Endothelial cell of hepatic sinusoid (primary cell): ENCODE measurements at regions not wholly inside any gene's neighbourhood (a gene's known extent, or its start where the extent isn't known, plus 50 kb on each side); places are given as distances from the start of the nearest gene placed in this dataset.

Experiments
- in situ Hi-C: cut with HindIII; loops from 2 replicates; pipeline ENCODE4 v1.10.0; 2017; ENCODE audit warnings: low sequenced_read_pairs

- in situ Hi-C loops: no loop called here
Measured at GRCh38 chr1:229759586-229759985, 133.5 kb downstream of the URB2 start.

- in situ Hi-C loops: no loop called here
Measured at GRCh38 chr1:229760478-229760996, 134.5 kb downstream of the URB2 start.

GRCh38 chr1:229762891-229763290 lies 136.8 kb downstream of the URB2 start:
- in situ Hi-C loops: no loop called here

GRCh38 chr1:229768232-229768631 lies 142.2 kb downstream of the URB2 start:
- in situ Hi-C loops: no loop called here

- in situ Hi-C loops: no loop called here
Measured at GRCh38 chr1:229769006-229769405, 143.0 kb downstream of the URB2 start.

GRCh38 chr1:229769809-229770208 lies 143.8 kb downstream of the URB2 start:
- in situ Hi-C loops: no loop called here

- in situ Hi-C loops: no loop called here
Measured at GRCh38 chr1:229778794-229779193, 152.7 kb downstream of the URB2 start.

GRCh38 chr1:229781453-229781852 lies 155.4 kb downstream of the URB2 start:
- in situ Hi-C loops: no loop called here

GRCh38 chr1:229782469-229782868 lies 156.4 kb downstream of the URB2 start:
- in situ Hi-C loops: no loop called here

- in situ Hi-C loops: no loop called here
Measured at GRCh38 chr1:229784834-229785233, 158.8 kb downstream of the URB2 start.

- in situ Hi-C loops: no loop called here
Measured at GRCh38 chr1:229786974-229787610, 161.0 kb downstream of the URB2 start.

- in situ Hi-C loops: no loop called here
Measured at GRCh38 chr1:229788004-229788403, 162.0 kb downstream of the URB2 start.

- in situ Hi-C loops: no loop called here
Measured at GRCh38 chr1:229792012-229792975, 166.2 kb downstream of the URB2 start.

- in situ Hi-C loops: no loop called here
Measured at GRCh38 chr1:229793488-229793887, 167.4 kb downstream of the URB2 start.

GRCh38 chr1:229798558-229798957 lies 172.5 kb downstream of the URB2 start:
- in situ Hi-C loops: no loop called here

- in situ Hi-C loops: no loop called here
Measured at GRCh38 chr1:229803626-229804217, 177.7 kb downstream of the URB2 start.

- in situ Hi-C loops: loop anchor here (5.0 kb wide), 1 partner anchor 76 kb away; no protein-coding TSS in a partner anchor
Measured at GRCh38 chr1:229808272-229808671, 182.2 kb downstream of the URB2 start.

- in situ Hi-C loops: no loop called here
Measured at GRCh38 chr1:229810140-229810539, 184.1 kb downstream of the URB2 start.

- in situ Hi-C loops: no loop called here
Measured at GRCh38 chr1:229810961-229811360, 184.9 kb downstream of the URB2 start.

- in situ Hi-C loops: no loop called here
Measured at GRCh38 chr1:229812148-229812547, 186.1 kb downstream of the URB2 start.

GRCh38 chr1:229812693-229813092 lies 186.6 kb downstream of the URB2 start:
- in situ Hi-C loops: no loop called here
